Mesothelial cell of epicardium (in vitro differentiated cells): ENCODE measurements at regions not wholly inside any gene's neighbourhood (a gene's known extent, or its start where the extent isn't known, plus 50 kb on each side); places are given as distances from the start of the nearest gene placed in this dataset.
"Not testable (repeated sequence)": the region's sequence is repeated elsewhere in the genome, so short reads cannot be mapped to it uniquely, and the experiment has no call there.

ENCODE experiments used
- DNase-seq, 2 experiments: peaks; one replicate each; pipeline ENCODE4 v3.0.0; 2021; ENCODE audit warnings: low spot score in 2 of 2; ENCODE audit not compliant: unreplicated experiment in 2 of 2
- H3K27ac Mint-ChIP-seq: 2 replicates; pipeline ENCODE4 v1.8.0; 2021; ENCODE audit warnings: mixed read lengths
- H3K27me3 Mint-ChIP-seq: 2 replicates; pipeline ENCODE4 v1.8.0; 2021; ENCODE audit warnings: low read depth, mixed read lengths
- H3K36me3 Mint-ChIP-seq: 2 replicates; pipeline ENCODE4 v1.8.0; 2021; ENCODE audit warnings: mixed read lengths
- H3K4me1 Mint-ChIP-seq: 2 replicates; pipeline ENCODE4 v1.8.0; 2021; ENCODE audit warnings: mixed read lengths
- H3K4me3 Mint-ChIP-seq: 2 replicates; pipeline ENCODE4 v1.8.0; 2021; ENCODE audit warnings: mild to moderate bottlenecking, moderate library complexity, mixed read lengths
- H3K9me3 Mint-ChIP-seq: 2 replicates; pipeline ENCODE4 v1.8.0; 2021; ENCODE audit warnings: mixed read lengths
- CTCF ChIP-seq: fragments of 200-600 bp; sonication (generic); IDR thresholded peaks from one replicate; pipeline ENCODE4 v1.5.0; 2021; ENCODE audit warnings: antibody characterized with exemption; ENCODE audit not compliant: unreplicated experiment

GRCh38 chr1:38187552-38187951, 141.0 kb upstream of the POU3F1 start:
- H3K4me1 Mint-ChIP-seq: peaks cover 10% of the 10 kb centered on the region
- H3K9me3 Mint-ChIP-seq: peaks cover 3% of the 10 kb centered on the region
- TF ChIP-seq CTCF: no peak
- no peak overlapping the region for H3K27ac Mint-ChIP-seq
- no peaks in the 10 kb centered on the region for H3K36me3 Mint-ChIP-seq
- DNase-seq: no peak
- no peak overlapping the region for H3K4me3 Mint-ChIP-seq
- H3K27me3 Mint-ChIP-seq: peaks cover 95% of the 10 kb centered on the region

DNA sequence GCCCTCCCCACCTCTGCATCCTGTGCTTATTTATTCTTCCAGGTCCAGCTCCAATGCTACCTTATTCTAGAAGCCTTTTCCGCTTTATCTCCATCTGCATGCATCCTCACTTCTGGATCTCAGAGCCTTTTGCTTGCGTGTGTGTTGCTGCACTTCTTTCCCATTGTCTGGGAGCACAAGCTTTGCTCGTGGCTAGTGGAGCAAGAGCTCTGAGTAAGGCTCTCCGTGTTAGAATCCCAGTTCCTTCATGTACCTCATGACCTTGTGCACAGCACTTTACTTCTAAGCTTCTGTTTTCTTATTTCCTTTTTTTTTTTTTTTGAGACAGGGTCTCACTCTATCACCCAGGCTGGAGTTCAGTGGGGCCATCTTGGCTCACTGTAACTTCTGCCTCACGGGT, 140.0 kb upstream of the POU3F1 start:
- no peak for TF ChIP-seq CTCF
- Mint-ChIP-seq H3K9me3 (peaks cover 3% of the 10 kb centered on the region), H3K4me1 (peaks cover 7% of the 10 kb centered on the region), H3K27ac (no peak overlapping the region), H3K36me3 (no peaks in the 10 kb centered on the region), H3K4me3 (no peak overlapping the region), H3K27me3 (peaks cover 91% of the 10 kb centered on the region)
- DNase-seq: no peak

DNA sequence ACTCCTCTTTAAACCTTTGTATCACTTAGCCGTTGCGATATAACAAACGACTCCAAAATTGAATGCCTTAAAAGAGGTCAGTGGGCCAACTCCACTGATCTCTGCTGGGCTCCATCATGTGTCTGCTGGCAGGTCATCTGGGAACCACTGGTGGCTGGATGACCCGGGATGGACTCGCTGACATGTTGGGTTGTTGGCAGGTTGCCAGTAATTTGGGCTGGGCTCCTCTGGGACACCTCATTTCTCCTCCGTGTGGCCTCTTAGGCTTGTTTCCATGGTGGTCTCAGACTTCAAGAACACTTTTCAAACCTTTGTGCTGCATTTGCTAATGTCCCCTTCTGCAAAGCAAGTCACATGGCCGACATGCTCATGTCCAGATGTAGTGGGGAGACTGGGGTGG, 139.3 kb upstream of the POU3F1 start:
- H3K9me3 Mint-ChIP-seq: peaks cover 4% of the 10 kb centered on the region
- H3K4me1 Mint-ChIP-seq: peaks cover under 1% of the 10 kb centered on the region
- no peak for DNase-seq
- H3K27me3 Mint-ChIP-seq: peaks cover 88% of the 10 kb centered on the region
- no peak overlapping the region for H3K27ac Mint-ChIP-seq
- H3K36me3 Mint-ChIP-seq: no peaks in the 10 kb centered on the region
- no peak overlapping the region for H3K4me3 Mint-ChIP-seq
- no peak for TF ChIP-seq CTCF

DNA sequence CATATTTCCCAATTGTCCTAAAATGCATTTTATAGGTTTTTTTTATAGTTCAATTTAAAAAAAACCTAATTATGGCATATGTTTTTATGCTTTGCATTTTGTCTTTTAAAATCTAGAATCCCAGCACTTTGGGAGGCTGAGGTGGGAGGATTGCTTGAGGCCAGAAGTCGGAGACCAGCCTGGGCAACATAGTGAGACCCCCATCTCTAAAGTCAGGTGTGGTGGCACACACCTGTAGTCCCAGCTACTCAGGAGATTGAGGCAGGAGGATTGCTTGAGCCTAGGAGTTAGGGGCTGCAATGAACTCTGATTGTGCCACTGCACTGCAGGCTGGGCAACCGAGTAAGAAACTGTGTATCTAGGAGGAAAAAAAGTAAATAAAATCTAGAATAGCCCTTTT, 137.2 kb upstream of the POU3F1 start:
- no peak for TF ChIP-seq CTCF
- no peak for DNase-seq
- peaks cover 77% of the 10 kb centered on the region for H3K27me3 Mint-ChIP-seq

DNA sequence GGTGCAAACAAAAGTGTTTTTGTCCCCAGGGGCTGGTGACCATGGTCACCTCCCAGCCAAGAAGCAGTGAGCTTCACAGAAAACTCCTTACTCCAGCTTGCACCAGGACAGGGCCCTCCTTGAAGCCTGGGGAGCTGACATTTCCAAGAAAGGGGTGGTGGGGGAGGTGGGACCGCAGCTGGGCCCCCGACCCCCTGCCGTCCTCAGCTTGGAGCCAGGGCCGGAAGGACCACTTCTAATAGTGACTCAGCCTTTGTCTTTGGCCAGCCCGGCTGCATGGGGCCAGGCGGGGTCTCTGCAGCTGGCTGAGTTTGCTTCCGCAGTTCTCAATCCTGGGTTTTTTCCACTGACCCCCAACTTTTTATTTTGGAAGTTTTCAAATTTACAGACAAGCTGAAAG, 136.5 kb upstream of the POU3F1 start:
- DNase-seq: no peak
- Mint-ChIP-seq H3K27ac (no peak overlapping the region), H3K4me1 (no peaks in the 10 kb centered on the region), H3K27me3 (peaks cover 77% of the 10 kb centered on the region), H3K9me3 (peaks cover 4% of the 10 kb centered on the region), H3K4me3 (no peak overlapping the region), H3K36me3 (no peaks in the 10 kb centered on the region)
- no peak for TF ChIP-seq CTCF

More for the DNA sequence above, 137.2 kb upstream of the POU3F1 start:
- Mint-ChIP-seq H3K9me3 (peaks cover 4% of the 10 kb centered on the region), H3K4me3 (no peak overlapping the region), H3K36me3 (no peaks in the 10 kb centered on the region), H3K4me1 (no peaks in the 10 kb centered on the region), H3K27ac (no peak overlapping the region)

DNA sequence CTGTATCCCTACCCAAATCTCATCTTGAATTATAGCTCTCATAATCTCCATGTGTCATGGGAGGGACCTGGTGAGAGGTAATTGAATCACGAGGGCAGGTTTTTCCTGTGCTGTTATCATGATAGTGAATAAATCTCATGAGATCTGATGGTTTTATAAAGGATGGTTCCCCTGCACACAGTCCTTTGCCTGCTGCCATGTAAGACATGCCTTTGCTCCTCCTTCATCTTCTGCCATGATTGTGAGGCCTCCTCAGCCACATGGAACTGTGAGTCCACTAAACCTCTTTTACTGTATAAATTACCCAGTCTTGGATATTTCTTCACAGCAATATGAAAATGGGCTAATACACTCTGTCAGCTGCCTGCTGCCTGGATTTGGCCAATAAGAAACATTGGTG, 133.8 kb upstream of the POU3F1 start:
- peaks cover 63% of the 10 kb centered on the region for H3K27me3 Mint-ChIP-seq
- H3K9me3 Mint-ChIP-seq, DNase-seq, H3K4me1 Mint-ChIP-seq, H3K4me3 Mint-ChIP-seq, H3K27ac Mint-ChIP-seq, H3K36me3 Mint-ChIP-seq: not testable (repeated sequence)
